HepG2 (cell line): ENCODE measurements at regions not wholly inside any gene's neighbourhood (a gene's known extent, or its start where the extent isn't known, plus 50 kb on each side); places are given as distances from the start of the nearest gene placed in this dataset.

Experiments used
- ARNT ChIP-seq: fragments of 450-650 bp; IDR thresholded peaks from 2 replicates; pipeline ENCODE4 v1.6.1; 2017
- ATRX ChIP-seq: sonication (generic); formaldehyde crosslinking; IDR thresholded peaks from 2 replicates; pipeline ENCODE4 v1.4.0; 2020; ENCODE audit warnings: missing genetic modification reagents, borderline replicate concordance
- BRD4 ChIP-seq: sonication (generic); formaldehyde crosslinking; IDR thresholded peaks from 2 replicates; pipeline ENCODE4 v1.4.0; 2020; ENCODE audit warnings: missing genetic modification reagents
- CCDC6 ChIP-seq: sonication (generic); formaldehyde crosslinking; IDR thresholded peaks from 2 replicates; pipeline ENCODE4 v1.8.1; 2022; ENCODE audit warnings: mild to moderate bottlenecking, missing genetic modification reagents, moderate library complexity
- ESRRA ChIP-seq: sonication (generic); formaldehyde crosslinking; IDR thresholded peaks from 2 replicates; pipeline ENCODE4 v1.5.1; 2020; ENCODE audit warnings: mild to moderate bottlenecking, low read depth, missing genetic modification reagents
- HMGA1 ChIP-seq: sonication (generic); formaldehyde crosslinking; conservative IDR thresholded peaks from 2 replicates; pipeline ENCODE4 v1.4.0; 2020; ENCODE audit warnings: missing genetic modification reagents
- HNF4G ChIP-seq, 2 experiments: sonication (generic) in 1 of 2; formaldehyde crosslinking in 1 of 2; IDR thresholded peaks; 2 replicates each; pipeline versions ENCODE4 v1.4.0 to v1.6.1; 2011 to 2020; ENCODE audit warnings: borderline replicate concordance in 2 of 2, low read depth in 2 of 2, mild to moderate bottlenecking in 2 of 2, low read length in 1 of 2, missing genetic modification reagents in 1 of 2, moderate library complexity in 1 of 2
- IRF9 ChIP-seq: sonication (generic); formaldehyde crosslinking; IDR thresholded peaks from 2 replicates; pipeline ENCODE4 v1.8.0; 2022; ENCODE audit warnings: missing genetic modification reagents, mild to moderate bottlenecking, borderline replicate concordance
- KLF16 ChIP-seq, 2 experiments: sonication (generic) in 1 of 2; formaldehyde crosslinking in 1 of 2; IDR thresholded peaks; 2 replicates each; pipeline versions ENCODE4 v1.6.1 to v1.8.0; 2016 to 2023; ENCODE audit warnings: missing genetic modification reagents in 2 of 2, missing compliant biosample characterization in 1 of 2
- MATR3 ChIP-seq: sonication (generic); formaldehyde crosslinking; IDR thresholded peaks from 2 replicates; pipeline ENCODE4 v1.4.0; 2020; ENCODE audit warnings: missing genetic modification reagents
- MTA1 ChIP-seq: sonication (generic); formaldehyde crosslinking; IDR thresholded peaks from 2 replicates; pipeline ENCODE4 v1.4.0; 2020; ENCODE audit warnings: missing genetic modification reagents, mild to moderate bottlenecking, borderline replicate concordance
- MXD4 ChIP-seq: IDR thresholded peaks from 2 replicates; pipeline ENCODE4 v1.6.1; 2016; ENCODE audit warnings: mild to moderate bottlenecking, missing biosample characterization, missing genetic modification reagents
- NFKBIZ ChIP-seq: IDR thresholded peaks from 2 replicates; pipeline ENCODE4 v1.6.1; 2018; ENCODE audit warnings: missing genetic modification reagents, missing compliant biosample characterization
- RFXANK ChIP-seq: IDR thresholded peaks from 2 replicates; pipeline ENCODE4 v1.6.1; 2016
- TEF ChIP-seq: sonication (generic); formaldehyde crosslinking; IDR thresholded peaks from 2 replicates; pipeline ENCODE4 v1.5.0; 2020; ENCODE audit warnings: missing genetic modification reagents
- TFE3 ChIP-seq: IDR thresholded peaks from 2 replicates; pipeline ENCODE4 v1.6.1; 2016
- ZBTB10 ChIP-seq: sonication (generic); formaldehyde crosslinking; IDR thresholded peaks from 2 replicates; pipeline ENCODE4 v1.4.0; 2020; ENCODE audit warnings: missing genetic modification reagents, borderline replicate concordance
- ZNF317 ChIP-seq: sonication (generic); formaldehyde crosslinking; IDR thresholded peaks from 2 replicates; pipeline ENCODE4 v1.5.0; 2020; ENCODE audit warnings: mild to moderate bottlenecking, missing genetic modification reagents
- ZNF34 ChIP-seq: sonication (generic); formaldehyde crosslinking; IDR thresholded peaks from 2 replicates; pipeline ENCODE4 v1.4.0; 2020; ENCODE audit warnings: mild to moderate bottlenecking, missing genetic modification reagents, borderline replicate concordance
- ZNF564 ChIP-seq: sonication (generic); formaldehyde crosslinking; IDR thresholded peaks from 2 replicates; pipeline ENCODE4 v1.8.1; 2023; ENCODE audit warnings: mild to moderate bottlenecking, missing genetic modification reagents
- ZNF577 ChIP-seq: sonication (generic); formaldehyde crosslinking; IDR thresholded peaks from 2 replicates; pipeline ENCODE4 v1.4.0; 2020; ENCODE audit warnings: mild to moderate bottlenecking, low read depth, missing genetic modification reagents, borderline replicate concordance
- TF ChIP-seq, protein P1 (sequence below): sonication (generic); formaldehyde crosslinking; IDR thresholded peaks from 2 replicates; pipeline ENCODE4 v1.5.1; 2020; ENCODE audit warnings: missing genetic modification reagents, mild to moderate bottlenecking, borderline replicate concordance

- TF ChIP-seq TEF (CRISPR knock-in tag), result no peak
- no peak for TF ChIP-seq MTA1
- 0 out of 2 replicates have a peak, but pooled peaks have one; percentile 26 for TF ChIP-seq MXD4 (CRISPR knock-in tag)
- peak in 1 of 2 experiments; percentile 53; a peak in 1 of 4 replicates for TF ChIP-seq KLF16 (CRISPR knock-in tag; IDR thresholded peaks at IDR 0.05)
- no peak for TF ChIP-seq ZNF317 (CRISPR knock-in tag)
- no peak for TF ChIP-seq ATRX (CRISPR knock-in tag)
- TF ChIP-seq, protein P1, sequence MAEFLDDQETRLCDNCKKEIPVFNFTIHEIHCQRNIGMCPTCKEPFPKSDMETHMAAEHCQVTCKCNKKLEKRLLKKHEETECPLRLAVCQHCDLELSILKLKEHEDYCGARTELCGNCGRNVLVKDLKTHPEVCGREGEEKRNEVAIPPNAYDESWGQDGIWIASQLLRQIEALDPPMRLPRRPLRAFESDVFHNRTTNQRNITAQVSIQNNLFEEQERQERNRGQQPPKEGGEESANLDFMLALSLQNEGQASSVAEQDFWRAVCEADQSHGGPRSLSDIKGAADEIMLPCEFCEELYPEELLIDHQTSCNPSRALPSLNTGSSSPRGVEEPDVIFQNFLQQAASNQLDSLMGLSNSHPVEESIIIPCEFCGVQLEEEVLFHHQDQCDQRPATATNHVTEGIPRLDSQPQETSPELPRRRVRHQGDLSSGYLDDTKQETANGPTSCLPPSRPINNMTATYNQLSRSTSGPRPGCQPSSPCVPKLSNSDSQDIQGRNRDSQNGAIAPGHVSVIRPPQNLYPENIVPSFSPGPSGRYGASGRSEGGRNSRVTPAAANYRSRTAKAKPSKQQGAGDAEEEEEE (CRISPR knock-in tag), result no peak
- TF ChIP-seq IRF9 (CRISPR knock-in tag), result no peak
- no peak for TF ChIP-seq HMGA1 (CRISPR knock-in tag)
- no peak for TF ChIP-seq NFKBIZ
- TF ChIP-seq ESRRA (CRISPR knock-in tag), result no peak
- TF ChIP-seq ARNT, result no peak
- 0 out of 2 replicates have a peak, but pooled peaks have one; percentile 32 for TF ChIP-seq CCDC6 (CRISPR knock-in tag)
- TF ChIP-seq ZNF577 (CRISPR knock-in tag), result no peak
- no peak for TF ChIP-seq ZNF564 (CRISPR knock-in tag)
- peak; percentile 48; the same call in 1 of the 2 replicates for TF ChIP-seq HNF4G (IDR thresholded peaks at IDR 0.05; ENCODE audit: borderline replicate concordance, low read depth, low read length)
- peak; percentile 62; the same call in 1 of the 2 replicates for TF ChIP-seq HNF4G (CRISPR knock-in tag; IDR thresholded peaks at IDR 0.05; ENCODE audit: borderline replicate concordance, low read depth)
- no peak for TF ChIP-seq ZNF34 (CRISPR knock-in tag)
- TF ChIP-seq ZBTB10 (CRISPR knock-in tag), result no peak
- TF ChIP-seq TFE3 (CRISPR knock-in tag), result no peak
- 0 out of 2 replicates have a peak, but pooled peaks have one; percentile 32 for TF ChIP-seq BRD4
- no peak for TF ChIP-seq MATR3 (CRISPR knock-in tag)
- TF ChIP-seq RFXANK (CRISPR knock-in tag), result no peak
Observed at GRCh38 chr10:25080880-25081581, 64.6 kb downstream of the THNSL1 start (continued).
